Mesenchymal stem cell (in vitro differentiated cells and primary cell): ENCODE measurements at regions not wholly inside any gene's neighbourhood (a gene's known extent, or its start where the extent isn't known, plus 50 kb on each side); places are given as distances from the start of the nearest gene placed in this dataset.
"Not testable (repeated sequence)": the region's sequence is repeated elsewhere in the genome, so short reads cannot be mapped to it uniquely, and the experiment has no call there.

ENCODE experiments used
- DNase-seq: peaks from one replicate; pipeline ENCODE4 v3.0.0-alpha.2; 2013
- H2AFZ ChIP-seq: one replicate; pipeline ENCODE4 v1.6.1; 2013; ENCODE audit warnings: low read depth, mild to moderate bottlenecking, control low read depth, inconsistent platforms, low read length, moderate library complexity
- H2AK5ac ChIP-seq: 2 replicates; pipeline ENCODE4 v1.6.1; 2013; ENCODE audit warnings: low read length, moderate library complexity, mild to moderate bottlenecking, inconsistent platforms; ENCODE audit not compliant: severe bottlenecking
- H2BK120ac ChIP-seq: one replicate; pipeline ENCODE4 v1.6.1; 2013; ENCODE audit warnings: low read depth, mild to moderate bottlenecking, inconsistent platforms, low read length, moderate library complexity
- H2BK12ac ChIP-seq, 2 experiments: one replicate each; pipeline ENCODE4 v1.6.1; 2013; ENCODE audit warnings: inconsistent platforms in 2 of 2, low read length in 2 of 2, mild to moderate bottlenecking in 2 of 2, moderate library complexity in 2 of 2, control low read depth in 1 of 2
- H2BK15ac ChIP-seq: one replicate; pipeline ENCODE4 v1.6.1; 2013; ENCODE audit warnings: mild to moderate bottlenecking, low read depth, inconsistent platforms; ENCODE audit not compliant: poor library complexity, severe bottlenecking
- H2BK5ac ChIP-seq: 2 replicates; pipeline ENCODE4 v1.6.1; 2013; ENCODE audit warnings: low read depth, mild to moderate bottlenecking, low read length, control low read depth, inconsistent platforms; ENCODE audit not compliant: poor library complexity, severe bottlenecking
- H3K14ac ChIP-seq, 2 experiments: one replicate each; pipeline ENCODE4 v1.6.1; 2013; ENCODE audit warnings: inconsistent platforms in 2 of 2, low read length in 2 of 2, control low read depth in 1 of 2, mild to moderate bottlenecking in 1 of 2, moderate library complexity in 1 of 2
- H3K18ac ChIP-seq, 2 experiments: one replicate each; pipeline ENCODE4 v1.6.1; 2013; ENCODE audit warnings: inconsistent platforms in 2 of 2, low read length in 2 of 2, control low read depth in 1 of 2, low read depth in 1 of 2, mild to moderate bottlenecking in 1 of 2
- H3K23ac ChIP-seq, 2 experiments: one replicate each; pipeline ENCODE4 v1.6.1; 2013; ENCODE audit warnings: inconsistent platforms in 2 of 2, low read length in 2 of 2, mild to moderate bottlenecking in 2 of 2, moderate library complexity in 2 of 2, control low read depth in 1 of 2
- H3K27ac ChIP-seq: 2 replicates; pipeline ENCODE4 v1.5.1; 2013; ENCODE audit warnings: mild to moderate bottlenecking, moderate library complexity, low read length, control low read depth, inconsistent platforms; ENCODE audit not compliant: poor library complexity, severe bottlenecking
- H3K27me3 ChIP-seq, 2 experiments: 2 replicates each; pipeline versions ENCODE4 v1.6.1 to v1.7.0; 2013; ENCODE audit warnings: low read length in 2 of 2, mild to moderate bottlenecking in 2 of 2, moderate library complexity in 2 of 2, control low read depth in 1 of 2, inconsistent platforms in 1 of 2; ENCODE audit not compliant: control insufficient read depth in 1 of 2, insufficient read depth in 1 of 2
- H3K36me3 ChIP-seq, 2 experiments: 2 replicates each; pipeline versions ENCODE4 v1.6.1 to v1.7.0; 2013; ENCODE audit warnings: low read length in 2 of 2, control low read depth in 1 of 2, inconsistent platforms in 1 of 2, low read depth in 1 of 2, mild to moderate bottlenecking in 1 of 2; ENCODE audit not compliant: insufficient read depth in 2 of 2, control insufficient read depth in 1 of 2
- H3K4ac ChIP-seq, 2 experiments: one replicate each; pipeline ENCODE4 v1.6.1; 2013; ENCODE audit warnings: inconsistent platforms in 2 of 2, low read length in 2 of 2, mild to moderate bottlenecking in 2 of 2, moderate library complexity in 2 of 2, control low read depth in 1 of 2, low read depth in 1 of 2
- H3K4me1 ChIP-seq: 2 replicates; pipeline ENCODE4 v1.6.1; 2013; ENCODE audit warnings: low read depth, low read length, control low read depth; ENCODE audit not compliant: control insufficient read depth, insufficient read depth
- H3K4me2 ChIP-seq: 2 replicates; pipeline ENCODE4 v1.6.1; 2013; ENCODE audit warnings: low read length, mild to moderate bottlenecking, inconsistent platforms; ENCODE audit not compliant: poor library complexity, severe bottlenecking
- H3K4me3 ChIP-seq, 2 experiments: 2 replicates each; pipeline versions ENCODE4 v1.5.1 to v1.7.0; 2013; ENCODE audit warnings: low read length in 2 of 2, mild to moderate bottlenecking in 2 of 2, control low read depth in 1 of 2, low read depth in 1 of 2; ENCODE audit not compliant: insufficient read depth in 1 of 2
- H3K79me1 ChIP-seq: replicated peaks from 2 replicates; pipeline ENCODE4 v1.6.1; 2013; ENCODE audit warnings: mild to moderate bottlenecking, control low read depth, low read length, inconsistent platforms; ENCODE audit not compliant: poor library complexity, severe bottlenecking
- H3K9ac ChIP-seq: 2 replicates; pipeline ENCODE4 v1.7.0; 2013; ENCODE audit warnings: mild to moderate bottlenecking, low read length, moderate library complexity
- H3K9me3 ChIP-seq: 2 replicates; pipeline ENCODE4 v1.7.0; 2013; ENCODE audit warnings: mild to moderate bottlenecking, low read length; ENCODE audit not compliant: control insufficient read depth
- H4K8ac ChIP-seq: one replicate; pipeline ENCODE4 v1.6.1; 2013; ENCODE audit warnings: inconsistent platforms, mild to moderate bottlenecking, low read length, moderate library complexity
- H4K91ac ChIP-seq: one replicate; pipeline ENCODE4 v1.6.1; 2013; ENCODE audit warnings: mild to moderate bottlenecking, low read length, inconsistent platforms
- WGBS: methylation state at CpG from one replicate; pipeline ENCODE4 v1.1.7; 2013; ENCODE audit warnings: mixed read lengths; 5-methylcytosine and 5-hydroxymethylcytosine counted together

DNA sequence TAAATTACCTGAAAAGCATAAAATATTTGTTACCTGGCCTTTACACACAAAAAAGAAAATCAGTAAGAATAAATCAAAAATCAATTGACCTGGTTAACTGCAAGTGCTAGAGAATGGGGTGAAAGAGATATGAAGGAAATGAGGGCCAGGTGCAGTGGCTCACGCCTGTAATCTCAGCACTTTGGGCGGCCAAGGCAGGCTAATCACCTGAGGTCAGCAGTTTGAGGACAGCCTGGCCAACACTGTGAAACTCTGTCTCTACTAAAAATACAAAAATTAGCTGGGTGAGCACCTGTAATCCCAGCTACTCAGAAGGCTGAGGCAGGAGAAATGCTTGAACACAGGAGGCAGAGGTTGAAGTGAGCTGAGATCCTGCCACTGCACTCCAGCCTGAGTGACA is 1908.7 kb downstream of the PCDH9 start:
- 100% methylated on average over 2 of the region's 2 CpGs for WGBS

DNA sequence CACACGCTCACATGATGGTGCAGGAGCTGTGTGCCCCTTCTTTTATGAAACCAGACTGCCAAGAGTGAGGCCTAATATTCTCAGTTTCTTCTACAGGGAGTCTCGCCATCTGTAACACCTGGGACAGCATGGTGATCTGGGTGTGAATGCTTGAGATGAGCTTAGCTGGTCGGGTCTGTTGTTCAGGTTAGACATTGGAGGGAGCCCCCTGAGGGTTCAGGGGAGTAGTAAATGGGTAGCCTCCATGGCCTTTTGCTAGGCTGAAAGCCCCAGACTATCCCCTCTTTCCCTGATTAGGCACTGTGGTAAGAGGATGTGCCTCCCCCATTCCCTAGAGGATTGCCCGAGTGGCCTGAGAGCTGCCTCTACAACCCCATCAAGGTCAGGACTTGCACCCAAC is 1916.1 kb downstream of the PCDH9 start:
- H3K18ac ChIP-seq: no peak overlapping the region

More for the DNA sequence above, 1908.7 kb downstream of the PCDH9 start:
- not testable (repeated sequence) for H2AFZ ChIP-seq, H4K91ac ChIP-seq, H3K23ac ChIP-seq, H3K4me1 ChIP-seq, H2AK5ac ChIP-seq, H3K79me1 ChIP-seq, H2BK15ac ChIP-seq, H2BK5ac ChIP-seq, H2BK12ac ChIP-seq, DNase-seq, H2BK120ac ChIP-seq, H3K4me2 ChIP-seq, H3K18ac ChIP-seq, H4K8ac ChIP-seq, H3K4ac ChIP-seq, H3K9me3 ChIP-seq, H3K14ac ChIP-seq, H3K27me3 ChIP-seq, H3K36me3 ChIP-seq, H3K27ac ChIP-seq, H3K9ac ChIP-seq, H3K4me3 ChIP-seq

DNA sequence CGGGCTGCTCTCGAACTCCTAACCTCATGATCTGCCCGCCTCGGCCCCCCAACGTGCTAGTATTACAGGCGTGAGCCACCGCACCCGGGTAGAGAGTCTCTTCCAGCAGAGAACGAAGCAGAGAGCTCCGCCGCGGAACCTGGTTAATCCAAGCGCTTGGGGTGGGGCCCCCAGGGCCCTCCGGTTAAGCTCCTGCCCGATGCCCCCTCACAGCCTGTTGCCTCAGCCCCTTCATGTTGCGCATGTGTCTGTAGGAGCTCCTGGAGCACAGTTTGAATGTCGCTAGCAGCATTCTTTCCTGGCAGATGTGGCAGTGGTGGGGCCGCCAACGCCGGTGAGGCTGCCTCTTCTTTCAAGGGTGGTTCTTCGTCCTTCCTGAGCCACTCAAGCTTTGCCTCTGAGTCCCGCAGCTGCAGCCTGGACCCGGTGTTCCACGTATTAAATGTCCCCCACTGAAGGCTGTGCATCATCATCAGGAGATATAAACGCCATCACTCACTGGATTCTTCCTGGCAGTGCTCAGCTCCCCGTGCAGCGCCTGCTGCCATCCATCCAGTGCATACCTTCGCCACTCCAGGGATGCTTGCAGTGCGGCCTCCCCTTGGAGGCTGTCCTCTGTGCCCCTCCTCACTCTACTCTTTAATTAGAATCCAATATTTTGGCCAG is 1919.3 kb downstream of the PCDH9 start:
- no peak for DNase-seq
- WGBS: 94% methylated on average over 29 of the region's 29 CpGs

More for the DNA sequence above, 1916.1 kb downstream of the PCDH9 start:
- H3K79me1 ChIP-seq: no peaks in the 10 kb centered on the region
- DNase-seq: no peak
- H3K4ac ChIP-seq: no peak overlapping the region
- no peak overlapping the region for H2BK120ac ChIP-seq
- WGBS: 80% methylated on average over 3 of the region's 4 CpGs
- no peak overlapping the region for H2BK5ac ChIP-seq
- no peak overlapping the region for H2BK15ac ChIP-seq
- H4K8ac ChIP-seq: no peak overlapping the region
- H3K27ac ChIP-seq: no peak overlapping the region
- H3K4me1 ChIP-seq: no peaks in the 10 kb centered on the region
- H2AK5ac ChIP-seq: no peak overlapping the region
- H3K27me3 ChIP-seq: no peaks in the 10 kb centered on the region
- no peak overlapping the region for H3K4me3 ChIP-seq
- no peak overlapping the region for H3K9ac ChIP-seq
- H2AFZ ChIP-seq: no peak overlapping the region
- peaks cover 8% of the 10 kb centered on the region for H3K9me3 ChIP-seq
- no peak overlapping the region for H4K91ac ChIP-seq
- no peak overlapping the region for H3K4me2 ChIP-seq
- H2BK12ac ChIP-seq: no peak overlapping the region
- no peak overlapping the region for H3K23ac ChIP-seq
- H3K36me3 ChIP-seq: no peaks in the 10 kb centered on the region
- no peak overlapping the region for H3K14ac ChIP-seq

GRCh38 chr13:65309906-65310305 is 1920.2 kb downstream of the PCDH9 start:
- no peak overlapping the region for H3K14ac ChIP-seq
- H3K23ac ChIP-seq: no peak overlapping the region
- H2BK5ac ChIP-seq: no peak overlapping the region
- no peak overlapping the region for H4K8ac ChIP-seq
- no peak overlapping the region for H3K9ac ChIP-seq
- no peaks in the 10 kb centered on the region for H3K4me1 ChIP-seq
- DNase-seq: no peak
- H2BK12ac ChIP-seq: no peak overlapping the region
- H2AFZ ChIP-seq: no peak overlapping the region
- no peaks in the 10 kb centered on the region for H3K27me3 ChIP-seq
- no peak overlapping the region for H2AK5ac ChIP-seq
- no peak overlapping the region for H3K4ac ChIP-seq
- H3K27ac ChIP-seq: no peak overlapping the region
- H4K91ac ChIP-seq: no peak overlapping the region
- no peak overlapping the region for H3K18ac ChIP-seq
- H3K79me1 ChIP-seq: no peaks in the 10 kb centered on the region
- H2BK15ac ChIP-seq: no peak overlapping the region
- peak overlapping the region in 1 of 2 experiments; percentile 11 for H3K4me3 ChIP-seq
- H3K9me3 ChIP-seq: peaks cover 8% of the 10 kb centered on the region
- H3K36me3 ChIP-seq: no peaks in the 10 kb centered on the region
- 87% methylated on average over 6 of the region's 6 CpGs for WGBS
- H3K4me2 ChIP-seq: no peak overlapping the region
- H2BK120ac ChIP-seq: no peak overlapping the region

More for the DNA sequence above, 1919.3 kb downstream of the PCDH9 start:
- no peak overlapping the region for H3K4me3 ChIP-seq
- H3K18ac ChIP-seq: no peak overlapping the region
- H2BK120ac ChIP-seq: no peak overlapping the region
- H3K27me3 ChIP-seq: no peaks in the 10 kb centered on the region
- peaks cover 8% of the 10 kb centered on the region for H3K9me3 ChIP-seq
- no peak overlapping the region for H2BK5ac ChIP-seq
- no peak overlapping the region for H3K27ac ChIP-seq
- H4K8ac ChIP-seq: no peak overlapping the region
- H2BK12ac ChIP-seq: no peak overlapping the region
- no peak overlapping the region for H3K4me2 ChIP-seq
- no peak overlapping the region for H3K23ac ChIP-seq
- H3K4me1 ChIP-seq: no peaks in the 10 kb centered on the region
- no peak overlapping the region for H3K9ac ChIP-seq
- no peaks in the 10 kb centered on the region for H3K79me1 ChIP-seq
- no peaks in the 10 kb centered on the region for H3K36me3 ChIP-seq
- no peak overlapping the region for H3K4ac ChIP-seq
- H3K14ac ChIP-seq: no peak overlapping the region
- H2AK5ac ChIP-seq: no peak overlapping the region
- no peak overlapping the region for H4K91ac ChIP-seq
- no peak overlapping the region for H2AFZ ChIP-seq
- H2BK15ac ChIP-seq: no peak overlapping the region
